Thoracic aorta (tissue), 2 donors: ENCODE measurements at regions not wholly inside any gene's neighbourhood (a gene's known extent, or its start where the extent isn't known, plus 50 kb on each side); places are given as distances from the start of the nearest gene placed in this dataset.

Experiments
- ATAC-seq: fragments of 150-250 bp; one replicate; pipeline ENCODE4 v1.8.0; 2017; ENCODE audit warnings: low read depth; ENCODE audit not compliant: insufficient number of reproducible peaks, low FRiP score
- DNase-seq: peaks from one replicate; pipeline ENCODE4 v3.0.0-alpha.2; 2020; ENCODE audit warnings: low spot score
- H3K27ac ChIP-seq, 2 donors: fragments of 200-600 bp; sonication (generic); 1 replicate in 1 of 2; 2 replicates in 1 of 2; pipeline ENCODE4 v1.5.1; 2016; ENCODE audit warnings: mild to moderate bottlenecking in 2 of 2, moderate library complexity in 2 of 2
- H3K27me3 ChIP-seq: fragments of 200-600 bp; sonication (generic); replicated peaks from 2 replicates; pipeline ENCODE4 v1.6.0; 2016; ENCODE audit warnings: mild to moderate bottlenecking; ENCODE audit not compliant: insufficient read depth
- H3K36me3 ChIP-seq: fragments of 200-600 bp; sonication (generic); one replicate; pipeline ENCODE4 v1.5.1; 2016
- H3K4me1 ChIP-seq, 2 donors: fragments of 200-600 bp; sonication (generic); 1 replicate in 1 of 2; 2 replicates in 1 of 2; pipeline versions ENCODE4 v1.5.1 to v1.6.0; 2016; ENCODE audit warnings: low read depth in 2 of 2, mild to moderate bottlenecking in 1 of 2; ENCODE audit not compliant: control insufficient read depth in 1 of 2
- H3K4me3 ChIP-seq: fragments of 200-600 bp; sonication (generic); 2 replicates; pipeline ENCODE4 v1.5.1; 2016; ENCODE audit warnings: mild to moderate bottlenecking
- H3K9me3 ChIP-seq: fragments of 200-600 bp; sonication (generic); 2 replicates; pipeline ENCODE4 v1.5.1; 2016
- CTCF ChIP-seq: fragments of 200-600 bp; sonication (generic); IDR thresholded peaks from one replicate; pipeline ENCODE4 v1.5.1; 2019; ENCODE audit warnings: antibody characterized with exemption

DNA sequence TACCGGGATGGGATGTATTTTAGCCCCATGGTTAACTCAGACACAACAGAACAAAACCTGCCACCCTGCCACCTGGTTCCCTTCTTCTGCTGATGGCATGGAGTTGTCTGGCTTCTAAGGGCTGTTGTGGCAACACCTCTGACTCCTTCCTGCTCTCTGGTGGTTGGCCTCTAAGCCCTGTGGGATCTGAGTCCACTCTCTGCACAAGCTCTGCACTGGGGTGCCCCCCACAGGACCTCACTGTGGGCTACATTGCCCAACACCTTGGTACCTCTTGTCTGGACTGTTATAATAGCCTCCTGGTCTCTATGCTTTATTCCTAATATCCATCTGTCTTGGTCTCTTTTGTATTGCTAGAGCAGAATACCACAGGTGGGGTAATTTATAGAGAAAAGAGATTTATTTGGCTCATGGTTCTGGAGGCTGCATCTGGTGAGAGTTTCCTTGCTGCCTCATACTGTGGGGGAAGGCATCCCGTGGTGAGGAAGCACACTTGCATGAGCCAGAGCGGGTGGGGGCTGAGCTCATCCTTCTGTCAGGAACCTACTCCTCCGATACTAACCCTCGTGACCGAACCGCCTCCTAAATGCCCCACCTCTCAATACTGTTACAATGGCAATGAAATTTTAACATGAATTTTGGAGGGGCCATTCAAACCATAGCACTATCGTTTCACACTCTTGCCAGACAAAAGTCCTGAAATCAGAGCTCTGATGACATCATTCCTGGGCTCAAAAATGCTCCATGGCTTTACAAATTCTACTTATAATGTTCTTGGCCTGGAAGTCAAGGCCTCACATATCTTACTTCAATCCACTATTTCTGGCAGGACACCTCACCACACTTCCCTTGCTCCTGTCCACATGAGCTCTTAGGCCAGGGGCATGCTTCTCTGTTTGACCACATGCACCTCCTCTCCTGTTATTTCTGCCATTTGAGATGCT lies 127.2 kb downstream of the PAX1 start:
- H3K27me3 ChIP-seq, result no peaks in the 10 kb centered on the region
- H3K9me3 ChIP-seq, result no peaks in the 10 kb centered on the region
- no peak overlapping the region for H3K4me3 ChIP-seq
- H3K36me3 ChIP-seq, result no peaks in the 10 kb centered on the region
- no peak for TF ChIP-seq CTCF
- H3K4me1 ChIP-seq, result no peaks in the 10 kb centered on the region
- no peak overlapping the region for H3K27ac ChIP-seq
- DNase-seq, result no peak
- no peak for ATAC-seq

GRCh38 chr20:21826976-21827375 lies 121.5 kb downstream of the PAX1 start:
- ATAC-seq (no peak), DNase-seq (no peak)
- Histone ChIP-seq H3K36me3 (no peaks in the 10 kb centered on the region), H3K27me3 (no peaks in the 10 kb centered on the region), H3K4me1 (no peaks in the 10 kb centered on the region), H3K27ac (no peak overlapping the region), H3K4me3 (no peak overlapping the region), H3K9me3 (no peaks in the 10 kb centered on the region)
- no peak for TF ChIP-seq CTCF

DNA sequence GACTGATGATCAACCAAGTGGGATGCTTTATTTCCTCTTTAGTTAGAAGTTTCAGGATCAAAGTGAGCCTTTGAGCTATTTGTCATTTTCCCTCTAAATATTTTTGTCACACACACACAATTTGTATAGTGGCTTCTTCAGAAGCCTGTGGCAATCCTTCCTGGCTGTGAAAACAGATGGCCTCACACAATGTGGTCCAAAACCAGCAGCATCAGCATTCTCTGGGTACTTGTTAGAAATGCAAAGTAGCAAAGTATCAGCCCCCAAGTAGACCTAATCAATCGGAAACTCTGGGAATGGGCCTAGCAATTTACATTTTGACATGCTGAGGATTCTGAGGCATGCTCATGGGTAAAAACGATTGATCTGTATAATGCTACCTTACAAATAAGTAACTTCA lies 115.9 kb downstream of the PAX1 start:
- no peaks in the 10 kb centered on the region for H3K9me3 ChIP-seq
- ATAC-seq (no peak), DNase-seq (no peak)
- H3K4me3 ChIP-seq, result no peak overlapping the region
- H3K36me3 ChIP-seq, result no peaks in the 10 kb centered on the region
- no peak overlapping the region for H3K27ac ChIP-seq
- no peak for TF ChIP-seq CTCF
- H3K27me3 ChIP-seq, result no peaks in the 10 kb centered on the region
- H3K4me1 ChIP-seq, result no peaks in the 10 kb centered on the region

DNA sequence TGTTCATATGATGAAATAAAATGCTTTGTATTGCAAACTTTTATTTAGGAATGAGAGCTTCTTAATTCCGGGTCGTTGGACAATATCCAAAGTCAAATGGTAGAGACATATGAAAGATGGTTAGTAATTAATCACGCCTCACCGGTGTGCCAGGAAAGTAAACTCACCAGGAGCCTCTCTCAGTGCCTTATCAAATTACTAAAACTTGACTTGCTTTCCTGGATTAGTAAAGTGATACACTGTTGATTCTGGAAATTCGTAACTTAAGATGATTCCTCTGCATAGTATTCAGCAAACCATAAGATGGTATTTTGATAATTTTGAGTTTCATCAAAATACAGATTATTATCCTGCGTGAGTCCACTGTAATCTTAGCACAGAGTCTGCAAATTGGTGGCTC lies 115.2 kb downstream of the PAX1 start:
- DNase-seq (no peak), ATAC-seq (no peak)
- Histone ChIP-seq H3K27me3 (no peaks in the 10 kb centered on the region), H3K9me3 (no peaks in the 10 kb centered on the region), H3K4me1 (no peaks in the 10 kb centered on the region), H3K27ac (no peak overlapping the region), H3K36me3 (no peaks in the 10 kb centered on the region), H3K4me3 (no peak overlapping the region)
- TF ChIP-seq CTCF, result no peak

- DNase-seq (no peak), ATAC-seq (no peak)
- H3K36me3 ChIP-seq, result no peaks in the 10 kb centered on the region
- H3K27ac ChIP-seq, result no peak overlapping the region
- no peak overlapping the region for H3K4me3 ChIP-seq
- no peaks in the 10 kb centered on the region for H3K9me3 ChIP-seq
- H3K4me1 ChIP-seq, result no peaks in the 10 kb centered on the region
- no peak for TF ChIP-seq CTCF
- no peaks in the 10 kb centered on the region for H3K27me3 ChIP-seq
Measured at GRCh38 chr20:21820045-21820444, 114.6 kb downstream of the PAX1 start.
